GM18867 (cell line): ENCODE measurements at regions not wholly inside any gene's neighbourhood (a gene's known extent, or its start where the extent isn't known, plus 50 kb on each side); places are given as distances from the start of the nearest gene placed in this dataset.
"Not testable (repeated sequence)": the region's sequence is repeated elsewhere in the genome, so short reads cannot be mapped to it uniquely, and the experiment has no call there.

Experiments used
- ATAC-seq: cut with Tn5 transposase; IDR thresholded peaks from one replicate; pipeline ENCODE4 v1.9.1; 2021; ENCODE audit warnings: mild to moderate bottlenecking, moderate library complexity; ENCODE audit not compliant: unreplicated experiment

DNA sequence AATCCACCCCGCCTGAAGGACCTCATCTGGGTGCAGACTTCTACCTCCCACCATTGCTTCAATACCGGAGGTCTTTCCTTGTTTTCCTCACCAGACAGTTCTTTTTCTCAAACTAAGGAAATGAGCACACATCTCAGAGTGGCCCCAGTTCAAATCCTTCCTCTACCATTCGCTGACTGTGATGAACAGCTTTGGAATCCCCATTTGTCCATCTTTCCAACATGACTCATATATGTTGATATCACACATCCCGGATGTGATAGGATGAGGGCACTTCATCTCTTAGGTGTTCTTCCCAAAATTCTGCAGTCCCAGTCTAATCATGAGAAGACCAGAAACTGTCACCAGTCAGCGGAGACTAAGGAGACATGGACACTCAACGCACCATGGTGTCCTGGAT lies 67.9 kb upstream of the SMURF2 start:
- ATAC-seq, result not testable (repeated sequence)

DNA sequence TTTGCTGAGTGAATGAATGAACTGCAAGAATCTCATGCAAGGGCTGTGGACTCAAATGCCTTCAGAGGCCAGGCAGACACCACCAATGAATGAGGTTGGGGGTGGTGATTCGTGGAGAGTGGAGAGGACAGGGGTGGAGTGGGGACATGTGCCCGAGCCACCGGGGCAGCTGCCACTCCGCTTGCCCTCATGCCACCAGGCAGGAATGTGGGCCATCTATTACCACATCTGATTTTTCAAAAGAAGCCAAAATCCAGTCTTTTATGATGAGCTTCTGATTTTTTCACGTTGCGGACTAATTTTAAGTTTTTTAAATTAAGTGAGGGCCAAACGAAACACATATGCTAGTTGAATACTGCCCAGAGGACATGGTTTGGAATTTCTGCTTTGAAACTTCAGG lies 67.1 kb upstream of the SMURF2 start:
- ATAC-seq, result no peak

- ATAC-seq, result no peak
Measured at GRCh38 chr17:64728041-64728695, 66.1 kb upstream of the SMURF2 start.

DNA sequence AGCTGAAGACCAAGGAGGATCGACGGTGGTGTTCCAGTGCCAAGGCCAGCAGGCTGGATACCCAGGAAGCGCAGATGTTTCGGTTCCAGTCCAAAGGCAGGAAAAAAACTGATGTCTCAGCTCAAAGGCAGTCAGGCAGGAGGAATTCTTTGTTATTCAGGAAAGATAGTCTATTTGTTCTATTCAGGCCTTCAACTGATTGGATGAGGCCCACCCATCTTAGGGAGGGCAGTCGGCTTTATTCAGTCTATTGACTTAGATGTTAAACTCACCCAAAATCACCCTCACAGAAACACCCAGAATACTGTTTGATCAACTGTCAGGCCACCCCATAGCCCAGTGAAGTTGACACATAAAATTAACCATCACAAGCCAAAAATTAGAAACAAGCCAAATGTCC lies 63.9 kb upstream of the SMURF2 start:
- not testable (repeated sequence) for ATAC-seq

- ATAC-seq, result not testable (repeated sequence)
Measured at GRCh38 chr17:64724246-64724645, 62.1 kb upstream of the SMURF2 start.

- ATAC-seq, result no peak
Measured at GRCh38 chr17:64723781-64724180, 61.7 kb upstream of the SMURF2 start.

DNA sequence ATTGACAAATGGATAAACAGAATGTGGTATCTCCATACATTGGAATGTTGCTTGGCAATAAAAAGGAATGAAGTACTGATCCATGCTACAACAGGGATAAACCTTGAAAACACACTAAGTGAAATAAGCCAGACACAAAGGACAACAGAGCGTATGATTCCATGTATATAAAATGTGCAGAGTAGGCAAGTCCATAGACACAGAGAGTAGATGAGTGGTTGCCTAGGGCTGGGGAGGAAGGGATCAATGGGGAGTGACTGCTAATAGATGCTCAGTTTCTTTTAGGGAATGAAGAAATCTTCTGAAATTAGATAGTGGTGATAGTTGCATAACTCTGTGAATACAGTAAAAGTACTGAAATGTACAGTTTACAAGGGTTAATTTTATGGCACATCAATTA lies 59.4 kb upstream of the SMURF2 start:
- not testable (repeated sequence) for ATAC-seq

GRCh38 chr17:64720253-64720652 lies 58.1 kb upstream of the SMURF2 start:
- not testable (repeated sequence) for ATAC-seq

GRCh38 chr17:64719517-64719916 lies 57.4 kb upstream of the SMURF2 start:
- not testable (repeated sequence) for ATAC-seq

DNA sequence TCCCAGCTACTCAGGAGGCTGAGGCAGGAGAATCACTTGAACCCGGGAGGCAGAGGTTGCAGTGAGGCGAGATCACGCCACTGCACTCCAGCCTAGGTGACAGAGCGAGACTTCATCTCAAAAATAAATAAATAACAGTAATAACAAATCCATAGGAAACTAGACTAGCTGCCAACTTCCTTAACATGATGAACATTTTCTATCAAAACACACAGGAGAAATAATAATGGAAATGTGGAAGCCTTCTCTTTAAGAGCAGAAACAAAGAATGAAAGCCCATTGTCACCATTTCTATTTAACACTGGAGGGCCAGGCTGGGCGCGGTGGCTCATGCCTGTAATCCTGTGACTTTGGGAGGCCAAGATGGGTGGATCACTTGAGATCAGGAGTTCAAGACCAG lies 56.7 kb upstream of the SMURF2 start:
- ATAC-seq, result not testable (repeated sequence)

GRCh38 chr17:64718058-64718457 lies 56.0 kb upstream of the SMURF2 start:
- ATAC-seq, result no peak

DNA sequence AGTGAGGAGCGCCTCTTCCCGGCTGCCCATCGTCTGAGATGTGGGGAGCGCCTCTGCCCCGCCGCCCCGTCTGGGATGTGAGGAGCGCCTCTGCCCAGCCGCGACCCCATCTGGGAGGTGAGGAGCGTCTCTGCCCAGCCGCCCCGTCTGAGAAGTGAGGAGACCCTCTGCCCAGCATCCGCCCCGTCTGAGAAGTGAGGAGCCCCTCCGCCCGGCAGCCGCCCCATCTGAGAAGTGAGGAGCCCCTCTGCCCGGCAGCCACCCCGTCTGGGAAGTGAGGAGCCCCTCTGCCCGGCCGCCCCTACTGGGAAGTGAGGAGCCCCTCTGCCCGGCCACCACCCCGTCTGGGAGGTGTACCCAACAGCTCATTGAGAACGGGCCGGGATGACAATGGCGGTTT lies 54.4 kb upstream of the SMURF2 start:
- not testable (repeated sequence) for ATAC-seq

DNA sequence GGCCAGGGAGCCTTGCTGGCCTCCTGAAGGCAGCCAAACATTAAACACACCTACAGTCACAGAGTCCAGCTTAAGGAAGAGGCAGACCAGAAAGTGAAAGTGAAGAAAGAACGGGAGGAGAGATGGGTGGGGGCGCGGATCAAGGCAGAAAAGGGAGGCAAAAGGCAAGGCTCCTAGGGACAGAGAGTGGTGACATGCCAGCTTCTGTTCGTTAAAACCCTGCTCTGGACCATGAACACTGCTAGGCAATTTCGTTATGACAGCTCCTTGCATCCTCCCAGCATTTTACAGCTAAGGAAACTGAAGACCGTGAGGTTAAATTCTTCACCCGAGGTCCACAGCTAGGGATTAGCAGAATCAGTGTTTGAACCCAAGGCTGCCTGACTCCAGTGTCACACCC lies 51.7 kb upstream of the SMURF2 start:
- not testable (repeated sequence) for ATAC-seq

DNA sequence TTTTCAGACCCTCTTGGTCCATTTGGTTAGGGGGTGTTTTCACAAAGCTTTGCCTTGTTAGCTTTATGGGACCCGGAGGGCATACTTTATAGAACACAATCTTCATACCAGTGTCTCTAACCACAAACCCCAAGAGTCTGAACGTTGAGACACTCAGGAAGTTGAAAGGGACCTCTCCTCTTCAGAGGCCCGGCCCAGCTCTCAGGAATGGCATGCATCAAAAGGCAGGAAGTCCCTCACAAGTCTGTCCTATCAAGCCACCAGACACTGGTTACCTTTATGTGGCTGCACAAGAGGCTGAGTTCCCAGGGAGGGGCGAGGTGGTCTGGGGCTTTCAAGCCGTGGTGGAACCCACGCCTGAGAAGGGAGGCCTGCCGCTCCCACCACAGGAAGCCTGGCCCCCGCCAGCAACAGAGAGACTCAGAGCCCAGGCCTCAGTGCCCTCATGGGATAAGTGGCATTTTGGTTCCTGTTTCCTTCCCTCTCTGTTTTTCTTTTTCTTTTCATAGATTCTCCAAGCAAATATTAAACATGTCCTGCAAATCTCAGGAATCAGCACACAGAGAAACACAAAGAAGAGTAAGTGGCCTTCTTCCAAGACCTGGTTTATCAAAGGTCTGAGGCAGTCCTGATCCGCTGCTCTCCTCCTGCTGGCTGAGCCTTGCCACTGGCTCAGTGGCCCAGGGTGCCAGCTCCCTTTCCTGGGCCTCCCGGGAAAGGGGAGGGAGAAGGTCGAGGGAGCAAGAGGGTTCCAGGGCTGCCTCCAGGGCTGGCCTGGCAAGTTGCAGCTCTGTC lies 50.6 kb upstream of the SMURF2 start:
- ATAC-seq, result not testable (repeated sequence)
